Kidney capillary endothelial cell (primary cell): ENCODE measurements at regions not wholly inside any gene's neighbourhood (a gene's known extent, or its start where the extent isn't known, plus 50 kb on each side); places are given as distances from the start of the nearest gene placed in this dataset.

ENCODE experiments used
- DNase-seq: peaks from one replicate; pipeline ENCODE4 v3.0.0-alpha.2; 2018; ENCODE audit warnings: low spot score

DNA sequence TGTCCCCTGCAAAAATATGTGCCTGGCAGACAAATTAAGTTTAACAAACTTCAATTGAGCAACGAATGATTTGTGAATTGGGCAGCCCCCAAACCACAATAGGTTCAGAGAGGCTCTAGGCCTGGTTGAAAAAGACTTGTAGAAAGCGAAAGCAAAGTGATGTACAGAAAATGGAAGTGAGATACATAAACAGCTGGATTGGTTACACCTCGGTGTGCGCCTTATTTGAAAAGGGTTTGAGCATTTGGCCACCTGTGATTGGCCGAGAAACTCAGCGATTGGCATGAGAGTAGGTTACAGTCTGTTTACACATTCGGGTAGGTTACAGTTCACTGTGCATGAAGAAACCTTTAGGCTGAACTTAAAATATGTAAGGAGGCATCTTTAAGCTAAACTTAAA is 136.9 kb downstream of the CD83 start:
- no peak for DNase-seq

- DNase-seq: no peak
Measured at GRCh38 chr6:14255916-14256315, 138.3 kb downstream of the CD83 start.

GRCh38 chr6:14258117-14258516 is 140.5 kb downstream of the CD83 start:
- no peak for DNase-seq

DNA sequence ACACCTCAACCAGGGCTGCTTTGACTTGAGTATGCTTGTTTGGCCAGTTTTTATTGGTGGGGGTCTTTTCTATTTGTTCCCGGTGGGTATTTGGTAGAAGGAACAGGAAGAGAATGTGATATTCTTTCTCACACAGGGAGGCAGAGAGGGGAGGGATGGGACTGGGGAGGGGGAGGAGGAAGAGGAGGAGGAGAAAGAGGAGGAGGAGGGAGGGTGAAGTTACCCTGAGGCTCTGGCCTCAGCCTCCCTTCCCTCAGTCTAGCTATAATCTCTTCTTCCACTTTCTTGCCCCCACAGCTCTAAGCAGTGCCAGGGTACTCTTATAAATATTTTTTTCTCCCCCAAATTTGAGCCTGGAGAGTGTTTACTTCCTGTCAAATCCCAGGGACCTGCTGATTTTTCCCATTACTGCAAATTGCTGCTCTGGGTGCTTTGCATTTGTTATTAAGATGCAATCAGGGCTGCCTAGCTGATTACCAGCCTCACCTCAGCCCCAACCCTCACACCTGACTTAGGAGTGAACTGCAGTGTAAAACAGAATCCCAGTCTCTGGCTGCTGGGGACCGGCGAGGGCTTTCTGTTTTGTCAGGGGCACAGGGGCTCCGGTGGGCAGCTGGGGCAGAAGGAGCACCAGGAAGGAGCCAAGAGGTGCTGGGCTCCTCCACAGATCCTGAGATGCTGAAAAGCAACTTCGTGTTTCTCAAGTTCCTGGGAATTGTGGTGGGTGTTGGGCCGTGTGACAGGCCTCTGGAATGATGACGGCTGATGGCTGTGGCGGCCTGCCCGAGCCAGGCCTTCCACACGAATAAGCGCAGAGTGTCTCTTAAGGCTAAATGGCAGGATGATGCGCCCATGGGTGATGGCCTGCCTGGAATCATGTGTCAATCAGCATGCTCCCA is 141.4 kb downstream of the CD83 start:
- DNase-seq: no peak

DNA sequence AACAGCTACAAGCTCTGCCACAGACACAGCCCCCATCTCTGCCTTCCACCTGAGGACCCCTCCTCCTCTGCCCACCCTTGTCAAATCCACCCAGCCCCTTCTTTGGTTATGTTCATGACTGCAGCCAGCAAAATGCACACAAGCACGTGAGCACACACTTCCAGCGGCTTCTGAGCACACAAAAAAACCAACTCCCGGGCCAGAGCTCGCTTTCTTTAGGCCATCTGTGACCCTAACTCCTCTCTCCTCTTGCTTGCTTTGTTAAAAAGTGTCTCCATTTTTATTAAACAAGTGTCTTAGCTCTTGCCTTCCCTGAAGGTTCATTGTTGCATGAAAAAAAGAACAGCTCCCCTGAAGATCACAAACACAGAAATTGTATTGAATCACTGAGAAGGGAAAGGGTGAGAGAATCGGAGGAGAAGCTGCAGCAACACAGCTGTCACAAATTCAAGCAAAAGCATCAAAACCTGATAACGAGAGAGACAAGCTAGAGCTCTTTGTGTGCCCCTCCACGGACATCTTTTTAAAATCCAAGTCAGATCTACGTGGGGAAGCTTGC is 142.1 kb downstream of the CD83 start:
- no peak for DNase-seq

- no peak for DNase-seq
Measured at GRCh38 chr6:14260839-14261238, 143.3 kb downstream of the CD83 start.

- DNase-seq: no peak
Measured at GRCh38 chr6:14263881-14264424, 146.4 kb downstream of the CD83 start.

GRCh38 chr6:14265049-14266021 is 147.8 kb downstream of the CD83 start:
- DNase-seq: no peak

- DNase-seq: no peak
Measured at GRCh38 chr6:14266266-14266665, 148.7 kb downstream of the CD83 start.

- no peak for DNase-seq
Measured at GRCh38 chr6:14267885-14268660, 150.5 kb downstream of the CD83 start.

- no peak for DNase-seq
Measured at GRCh38 chr6:14269436-14269835, 151.9 kb downstream of the CD83 start.

DNA sequence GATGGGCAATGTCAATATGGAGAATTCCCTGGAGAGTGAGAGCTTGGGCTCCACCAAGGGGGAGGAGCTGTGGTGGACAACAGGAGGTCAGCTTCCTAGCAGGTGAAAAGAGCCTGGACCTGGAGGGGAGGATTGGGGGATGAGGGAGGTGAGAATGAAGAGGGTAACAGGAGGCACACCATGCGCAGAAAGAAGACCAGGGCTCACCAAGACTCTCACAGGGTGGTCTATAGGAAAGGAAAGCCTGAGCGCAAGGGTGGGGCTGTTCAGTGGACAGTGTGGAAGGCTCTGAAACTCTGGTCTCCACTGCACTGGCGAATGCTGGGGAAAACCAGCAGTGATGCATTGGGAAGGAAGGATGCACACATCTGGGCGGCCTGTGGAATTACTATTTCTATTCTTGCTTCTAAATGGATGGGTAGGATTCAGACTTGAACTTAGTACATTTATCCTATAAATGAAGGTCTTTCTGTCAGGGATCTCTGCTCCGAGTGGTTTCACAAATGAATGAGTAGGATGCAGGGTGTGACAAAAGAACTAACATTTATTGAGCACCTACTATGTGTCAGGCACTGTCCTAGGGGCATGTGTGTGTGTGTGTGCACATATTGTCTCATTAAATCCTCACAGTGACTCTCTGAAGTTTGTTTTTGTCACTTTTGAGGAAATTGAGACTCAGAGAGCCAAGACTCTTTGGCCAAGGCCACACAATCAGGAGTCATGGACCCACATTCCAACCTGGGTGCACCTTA is 152.7 kb downstream of the CD83 start:
- no peak for DNase-seq

DNA sequence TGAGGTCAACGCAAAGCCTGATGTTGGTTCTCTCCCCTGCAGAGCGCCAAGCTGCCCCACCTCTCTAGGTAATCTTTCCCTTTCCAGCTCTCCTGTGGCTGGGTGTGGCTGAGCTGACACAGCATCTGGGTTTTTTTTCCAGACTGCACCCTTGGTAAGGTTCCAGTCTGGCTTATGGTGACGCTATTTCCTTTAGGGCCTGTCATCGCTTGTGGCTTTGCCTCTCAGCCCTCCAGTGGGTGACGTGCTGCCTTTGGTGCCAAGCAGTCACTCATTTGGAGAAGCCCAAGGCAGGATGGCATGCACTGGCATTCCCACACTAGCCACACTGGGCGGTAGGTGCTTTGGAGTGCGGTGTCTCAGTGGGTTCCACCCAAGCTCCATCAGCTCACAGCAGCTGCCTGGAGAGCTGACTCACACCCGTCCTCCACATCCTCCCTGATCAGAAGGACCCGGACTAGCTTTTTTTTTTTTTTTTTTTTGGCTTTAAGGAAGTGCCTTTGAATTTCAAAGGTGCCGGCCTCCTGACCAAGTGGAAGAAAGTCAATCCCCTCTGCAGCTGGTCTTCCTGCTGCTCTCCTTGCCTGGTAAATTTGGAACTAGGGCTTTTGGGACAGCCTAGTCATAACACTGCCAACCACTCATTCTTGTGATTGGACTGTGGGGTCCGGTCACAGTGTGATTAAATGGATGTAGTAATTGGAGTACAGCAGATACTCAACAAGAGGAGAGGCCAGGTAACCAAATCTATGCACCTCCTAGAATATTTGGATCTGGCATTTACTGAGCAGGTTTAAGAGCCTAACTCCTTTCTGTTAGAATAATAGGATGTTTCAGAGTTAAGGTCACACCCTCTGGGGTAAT is 153.6 kb downstream of the CD83 start:
- DNase-seq: peak; percentile 1

GRCh38 chr6:14271789-14272736 is 154.5 kb downstream of the CD83 start:
- DNase-seq: no peak

- DNase-seq: no peak
Measured at GRCh38 chr6:14272737-14273085, 155.1 kb downstream of the CD83 start.

GRCh38 chr6:14273191-14273590 is 155.6 kb downstream of the CD83 start:
- DNase-seq: no peak

DNA sequence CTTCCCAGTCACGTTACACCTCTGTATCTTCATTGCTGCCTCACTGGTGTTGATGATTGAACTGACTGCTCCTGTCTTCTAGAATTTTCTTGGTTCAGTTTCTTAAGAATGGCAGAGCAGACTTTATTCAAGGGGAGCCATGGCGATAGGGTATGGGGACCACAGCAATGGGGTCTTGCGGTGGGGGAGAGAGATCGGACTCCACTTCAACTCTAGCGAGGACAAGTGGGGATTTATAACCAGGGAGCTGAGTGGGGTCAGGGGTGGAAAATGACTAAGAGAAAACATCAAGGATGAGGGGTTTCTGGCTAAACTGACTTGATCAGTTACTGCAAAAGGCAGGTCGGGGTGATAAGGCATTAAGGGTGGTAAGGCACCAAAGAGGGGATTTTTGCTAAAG is 156.4 kb downstream of the CD83 start:
- no peak for DNase-seq
